Endothelial cell of umbilical vein (primary cell): ENCODE measurements at regions not wholly inside any gene's neighbourhood (a gene's known extent, or its start where the extent isn't known, plus 50 kb on each side); places are given as distances from the start of the nearest gene placed in this dataset.

Experiments used
- BruUV-seq: library from RNA; stranded (reverse); fragments of 400-500 nt; replicated peaks from 2 replicates; lab custom pipeline; 2021; lab: Mats Ljungman, UMichigan
- CTCF ChIA-PET: fragments of 300-600, 350-600 bp; sonication (Branson Sonifier 250); formaldehyde crosslinking; loops from one replicate; lab custom pipeline; 2021; ENCODE audit warnings: antibody characterized with exemption, inconsistent platforms; lab: Charles Lee
- POLR2A ChIA-PET: fragments of 300-600, 350-600 bp; sonication (Branson Sonifier 250); formaldehyde crosslinking; loops from one replicate; lab custom pipeline; 2021; ENCODE audit warnings: antibody characterized with exemption, inconsistent platforms; lab: Charles Lee
- DNase-seq: peaks from one replicate; pipeline ENCODE4 v3.0.0-alpha.2; 2011; ENCODE audit warnings: low read depth, low spot score
- FAIRE-seq: peaks from 2 replicates; lab custom pipeline; 2011; peaks lifted over from hg19 to GRCh38; lab: Jason Lieb, UNC
- H2AFZ ChIP-seq: 2 replicates; pipeline ENCODE4 v1.6.0; 2012; ENCODE audit warnings: low read depth, low read length, control low read depth, inconsistent platforms
- H3K27ac ChIP-seq: 2 replicates; pipeline ENCODE4 v1.5.1; 2011; ENCODE audit warnings: low read depth, mild to moderate bottlenecking, control low read depth, low read length, moderate library complexity; ENCODE audit not compliant: insufficient read depth
- H3K27me3 ChIP-seq, 2 experiments: 2 replicates each; pipeline versions ENCODE4 v1.6.0 to v1.6.1; 2011; ENCODE audit warnings: low read length in 2 of 2, mixed read lengths in 1 of 2; ENCODE audit not compliant: control insufficient read depth in 2 of 2, insufficient read depth in 2 of 2
- H3K36me3 ChIP-seq, 2 experiments: 2 replicates in 1 of 2; 3 replicates in 1 of 2; pipeline ENCODE4 v1.5.1; 2011; ENCODE audit warnings: low read length in 2 of 2, mild to moderate bottlenecking in 1 of 2, moderate library complexity in 1 of 2; ENCODE audit not compliant: control insufficient read depth in 2 of 2, insufficient read depth in 2 of 2; ENCODE audit errors: extremely low read depth in 1 of 2
- H3K4me1 ChIP-seq: 3 replicates; pipeline ENCODE4 v1.5.1; 2011; ENCODE audit warnings: mild to moderate bottlenecking, low read length; ENCODE audit not compliant: control insufficient read depth, insufficient read depth; ENCODE audit errors: extremely low read depth
- H3K4me2 ChIP-seq: 2 replicates; pipeline ENCODE4 v1.6.1; 2011; ENCODE audit warnings: low read length, control low read depth, mixed read lengths; ENCODE audit not compliant: insufficient read depth
- H3K4me3 ChIP-seq, 3 experiments: fragments of 200-600 bp in 1 of 3; sonication (generic), shearing (Covaris generic) in 1 of 3; replicated peaks in 1 of 3; 2 replicates each; pipeline ENCODE4 v1.5.1; 2011 to 2016; ENCODE audit warnings: control low read depth in 3 of 3, low read length in 3 of 3, mild to moderate bottlenecking in 2 of 3, inconsistent platforms in 1 of 3, low read depth in 1 of 3, moderate library complexity in 1 of 3; ENCODE audit not compliant: insufficient read depth in 1 of 3
- H3K79me2 ChIP-seq: 2 replicates; pipeline ENCODE4 v1.6.0; 2012; ENCODE audit warnings: low read length, inconsistent platforms; ENCODE audit not compliant: control insufficient read depth, insufficient read depth
- H3K9ac ChIP-seq: replicated peaks from 2 replicates; pipeline ENCODE3; 2011; ENCODE audit warnings: low read length, control low read depth; ENCODE audit not compliant: insufficient read depth; ENCODE audit errors: extremely low read depth
- H3K9me1 ChIP-seq: replicated peaks from 3 replicates; pipeline ENCODE4 v1.6.0; 2011; ENCODE audit warnings: mild to moderate bottlenecking, low read length; ENCODE audit not compliant: control insufficient read depth, insufficient read depth; ENCODE audit errors: extremely low read depth
- H3K9me3 ChIP-seq: replicated peaks from 2 replicates; pipeline ENCODE4 v1.5.1; 2012; ENCODE audit warnings: low read length, inconsistent platforms; ENCODE audit not compliant: control insufficient read depth, insufficient read depth
- H4K20me1 ChIP-seq: replicated peaks from 2 replicates; pipeline ENCODE3; 2011; ENCODE audit warnings: mild to moderate bottlenecking, low read length; ENCODE audit not compliant: control insufficient read depth, insufficient read depth; ENCODE audit errors: extremely low read depth
- CTCF ChIP-seq, 2 donors: IDR thresholded peaks; 1 replicate in 1 of 2; 2 replicates in 1 of 2; pipeline ENCODE4 v1.5.1; 2011; ENCODE audit warnings: low read length in 2 of 2, mild to moderate bottlenecking in 2 of 2, moderate library complexity in 2 of 2, control low read depth in 1 of 2, inconsistent platforms in 1 of 2, low read depth in 1 of 2; ENCODE audit not compliant: insufficient read depth in 1 of 2; ENCODE audit errors: extremely low read depth in 1 of 2
- EZH2 ChIP-seq: IDR thresholded peaks from 2 replicates; pipeline ENCODE4 v1.6.1; 2012; ENCODE audit warnings: borderline replicate concordance, low read depth, mild to moderate bottlenecking, moderate library complexity, low read length, inconsistent platforms; ENCODE audit not compliant: severe bottlenecking
- FOS ChIP-seq: IDR thresholded peaks from 2 replicates; pipeline ENCODE4 v1.6.1; 2011; ENCODE audit warnings: mild to moderate bottlenecking, low read length, moderate library complexity, borderline replicate concordance; ENCODE audit not compliant: insufficient read depth
- GATA2 ChIP-seq: IDR thresholded peaks from 2 replicates; pipeline ENCODE4 v1.7.0; 2011; ENCODE audit warnings: low read depth, mild to moderate bottlenecking, moderate library complexity, mixed read lengths, low read length; ENCODE audit not compliant: insufficient read length, insufficient read depth
- JUN ChIP-seq: IDR thresholded peaks from 2 replicates; pipeline ENCODE4 v1.6.1; 2011; ENCODE audit warnings: borderline replicate concordance, low read depth; ENCODE audit not compliant: insufficient read length, insufficient read depth
- MYC ChIP-seq: IDR thresholded peaks from one replicate; pipeline ENCODE4 v1.6.1; 2011; ENCODE audit warnings: mild to moderate bottlenecking, low read depth, low read length
- POLR2A ChIP-seq: IDR thresholded peaks from 2 replicates; pipeline ENCODE4 v1.6.1; 2012; ENCODE audit warnings: low read depth, mild to moderate bottlenecking, control low read depth, low read length
- POLR2AphosphoS5 ChIP-seq: IDR thresholded peaks from 2 replicates; pipeline ENCODE4 v1.6.1; 2012; ENCODE audit warnings: low read depth, mild to moderate bottlenecking, control low read depth, low read length, moderate library complexity; ENCODE audit not compliant: insufficient read depth
- dilution Hi-C: fragments of 300-500 bp; cut with MboI; formaldehyde crosslinking; loops from one replicate; pipeline ENCODE4 v1.15.0; 2019; ENCODE audit warnings: low sequenced_read_pairs; ENCODE audit not compliant: extremely low pct_ligation_motif_present
- intact Hi-C: fragments of 100-400 bp; cut with micrococcal nuclease; formaldehyde crosslinking; loops from one replicate; pipeline ENCODE4 v1.10.0; 2022

- no peak for TF ChIP-seq EZH2
- no peak for TF ChIP-seq GATA2
- no peaks in the 10 kb centered on the region for H3K79me2 ChIP-seq
- H3K27ac ChIP-seq, result no peak overlapping the region
- CTCF ChIA-PET, result interaction anchor here (0.9 to 1.4 kb wide), 2 partner anchors 10 to 18 kb away, joined by 3 to 4 read pairs; no protein-coding TSS in a partner anchor
- H3K4me3 ChIP-seq, result no peak overlapping the region
- POLR2A ChIA-PET, result no interaction called here
- no peak overlapping the region for H3K4me2 ChIP-seq
- dilution Hi-C loops, result no loop called here
- H3K4me1 ChIP-seq, result no peaks in the 10 kb centered on the region
- no peaks in the 10 kb centered on the region for H3K9me3 ChIP-seq
- H2AFZ ChIP-seq, result no peak overlapping the region
- no peak overlapping the region for H3K9ac ChIP-seq
- DNase-seq, result no peak
- no peaks in the 10 kb centered on the region for H3K27me3 ChIP-seq
- intact Hi-C loops, result no loop called here
- no TSS peak for BruUV-seq
- no peaks in the 10 kb centered on the region for H3K36me3 ChIP-seq
- H3K9me1 ChIP-seq, result no peaks in the 10 kb centered on the region
- no peak for FAIRE-seq
- no peaks in the 10 kb centered on the region for H4K20me1 ChIP-seq
Observed at GRCh38 chr3:106247902-106248684, 379.3 kb upstream of the CBLB start.

DNA sequence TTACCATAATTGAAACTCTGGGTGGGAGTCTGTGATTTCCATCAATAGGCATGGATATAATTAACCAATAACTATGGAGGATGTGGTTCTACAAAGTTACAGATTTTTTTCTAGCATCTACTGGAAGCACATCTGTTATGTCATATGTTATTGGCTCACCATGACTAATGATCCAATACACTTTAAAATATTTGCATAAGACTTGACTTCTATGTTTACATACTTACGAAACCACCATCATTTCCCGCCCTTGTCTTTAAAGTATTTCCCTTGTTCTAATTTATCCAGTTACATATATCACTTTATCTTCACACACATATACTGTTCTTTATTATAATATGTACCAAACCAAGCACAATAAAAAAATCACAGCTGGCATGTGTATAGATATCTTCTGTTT, 380.3 kb upstream of the CBLB start:
- TF ChIP-seq POLR2AphosphoS5, result no peak
- TF ChIP-seq JUN, result no peak
- TF ChIP-seq FOS, result no peak
- no peak for TF ChIP-seq EZH2
- TF ChIP-seq CTCF (IDR thresholded peaks at IDR 0.05; ENCODE audit: extremely low read depth in 1 of 2, insufficient read depth in 1 of 2, low read depth in 1 of 2, low read length in 2 of 2), result no peak
- no peak for TF ChIP-seq MYC
- TF ChIP-seq POLR2A, result no peak
- TF ChIP-seq GATA2, result no peak
- no peak overlapping the region for H3K4me2 ChIP-seq
- H3K36me3 ChIP-seq, result no peaks in the 10 kb centered on the region
- no peak for DNase-seq
- dilution Hi-C loops, result no loop called here
- H3K9ac ChIP-seq, result no peak overlapping the region
- FAIRE-seq, result no peak
- no peaks in the 10 kb centered on the region for H3K9me3 ChIP-seq
- H3K27ac ChIP-seq, result no peak overlapping the region
- BruUV-seq, result no TSS peak
- H4K20me1 ChIP-seq, result no peaks in the 10 kb centered on the region
- H3K27me3 ChIP-seq, result no peaks in the 10 kb centered on the region
- H2AFZ ChIP-seq, result no peak overlapping the region
- ChIA-PET CTCF (interaction anchor here (1.4 kb wide), 1 partner anchor 9 kb away, joined by 3 read pairs; no protein-coding TSS in a partner anchor), POLR2A (no interaction called here)
- no peak overlapping the region for H3K4me3 ChIP-seq
- intact Hi-C loops, result no loop called here
- no peaks in the 10 kb centered on the region for H3K4me1 ChIP-seq
- H3K9me1 ChIP-seq, result no peaks in the 10 kb centered on the region
- no peaks in the 10 kb centered on the region for H3K79me2 ChIP-seq
